B cell (primary cell): ENCODE measurements at regions not wholly inside any gene's neighbourhood (a gene's known extent, or its start where the extent isn't known, plus 50 kb on each side); places are given as distances from the start of the nearest gene placed in this dataset.

Experiments
- EZH2 ChIP-seq: IDR thresholded peaks from 2 replicates; pipeline ENCODE4 v1.6.1; 2012; ENCODE audit warnings: borderline replicate concordance, low read depth, mild to moderate bottlenecking, moderate library complexity, low read length; ENCODE audit not compliant: insufficient read depth, poor library complexity, severe bottlenecking
- TF ChIP-seq, protein P1 (sequence below): fragments of 200-600 bp; IDR thresholded peaks from one replicate; pipeline ENCODE4 v1.8.0; 2022; ENCODE audit warnings: antibody characterized with exemption, mild to moderate bottlenecking

DNA sequence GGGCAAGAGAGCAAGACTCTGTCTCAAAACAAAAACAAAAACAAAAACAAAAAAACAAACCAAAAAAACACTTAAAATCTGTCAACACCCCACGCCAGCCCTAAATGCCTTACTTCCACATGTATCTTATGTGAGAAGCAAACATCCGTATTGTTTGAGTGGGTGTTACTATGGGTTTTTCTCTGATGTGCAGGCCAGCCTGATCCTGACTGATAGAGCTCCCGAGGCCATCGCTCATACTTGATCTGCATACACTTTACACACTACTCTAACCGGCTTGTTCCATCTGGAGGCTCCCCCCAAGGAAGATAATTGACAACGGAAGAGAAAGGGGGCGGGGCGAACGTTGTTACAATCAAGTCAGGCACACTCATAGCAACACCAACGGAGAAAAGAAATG lies 237.4 kb downstream of the TBL1XR1 start:
- TF ChIP-seq, protein P1, sequence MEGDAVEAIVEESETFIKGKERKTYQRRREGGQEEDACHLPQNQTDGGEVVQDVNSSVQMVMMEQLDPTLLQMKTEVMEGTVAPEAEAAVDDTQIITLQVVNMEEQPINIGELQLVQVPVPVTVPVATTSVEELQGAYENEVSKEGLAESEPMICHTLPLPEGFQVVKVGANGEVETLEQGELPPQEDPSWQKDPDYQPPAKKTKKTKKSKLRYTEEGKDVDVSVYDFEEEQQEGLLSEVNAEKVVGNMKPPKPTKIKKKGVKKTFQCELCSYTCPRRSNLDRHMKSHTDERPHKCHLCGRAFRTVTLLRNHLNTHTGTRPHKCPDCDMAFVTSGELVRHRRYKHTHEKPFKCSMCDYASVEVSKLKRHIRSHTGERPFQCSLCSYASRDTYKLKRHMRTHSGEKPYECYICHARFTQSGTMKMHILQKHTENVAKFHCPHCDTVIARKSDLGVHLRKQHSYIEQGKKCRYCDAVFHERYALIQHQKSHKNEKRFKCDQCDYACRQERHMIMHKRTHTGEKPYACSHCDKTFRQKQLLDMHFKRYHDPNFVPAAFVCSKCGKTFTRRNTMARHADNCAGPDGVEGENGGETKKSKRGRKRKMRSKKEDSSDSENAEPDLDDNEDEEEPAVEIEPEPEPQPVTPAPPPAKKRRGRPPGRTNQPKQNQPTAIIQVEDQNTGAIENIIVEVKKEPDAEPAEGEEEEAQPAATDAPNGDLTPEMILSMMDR = no peak
- TF ChIP-seq EZH2 = no peak
